K562 (cell line): ENCODE measurements at regions not wholly inside any gene's neighbourhood (a gene's known extent, or its start where the extent isn't known, plus 50 kb on each side); places are given as distances from the start of the nearest gene placed in this dataset.

ENCODE experiments used
- ATAC-seq: fragments of 200-7000 bp; cut with Tn5 transposase; 3 replicates; pipeline ENCODE4 v1.9.1; 2020; ENCODE audit warnings: moderate library complexity
- BruUV-seq: library from RNA; stranded (reverse); fragments of 400-500 nt; replicated peaks from 2 replicates; lab custom pipeline; 2021; lab: Mats Ljungman, UMichigan
- CTCF ChIA-PET: fragments of 300-600 bp; formaldehyde crosslinking; extraction: SDS; loops from one replicate; lab custom pipeline; 2021; ENCODE audit warnings: low intra/inter-chr PET ratio; lab: Yijun Ruan, JAX
- POLR2A ChIA-PET: fragments of 300-600, 350-650 bp; sonication (Branson Sonifier 250); formaldehyde crosslinking; extraction: SDS; loops from one replicate; lab custom pipeline; 2021; ENCODE audit warnings: antibody characterized with exemption, inconsistent platforms; lab: Yijun Ruan, JAX
- DNase-seq, 4 experiments: peaks; one replicate each; pipeline versions ENCODE4 v3.0.0 to v3.0.0-alpha.2; 2011 to 2018; ENCODE audit warnings: low spot score in 3 of 4, mixed read lengths in 3 of 4; ENCODE audit errors: extremely low read depth in 1 of 4
- FAIRE-seq: peaks from 2 replicates; lab custom pipeline; 2011; peaks lifted over from hg19 to GRCh38; lab: Jason Lieb, UNC
- H2AFZ ChIP-seq: 2 replicates; pipeline ENCODE4 v1.6.0; 2011; ENCODE audit warnings: low read depth, low read length, control low read depth, inconsistent platforms
- H3K27ac ChIP-seq: fragments of 200-600 bp; 3 replicates; pipeline ENCODE4 v1.8.0; 2011; ENCODE audit warnings: low read depth, mild to moderate bottlenecking, control low read depth, inconsistent platforms, low read length, moderate library complexity, mixed read lengths; ENCODE audit errors: extremely low read depth
- H3K27me3 ChIP-seq, 2 experiments: fragments of 300-600 bp in 1 of 2; 2 replicates in 1 of 2; 3 replicates in 1 of 2; pipeline versions ENCODE4 v1.6.0 to v1.8.0; 2011; ENCODE audit warnings: inconsistent platforms in 2 of 2, low read length in 2 of 2, mild to moderate bottlenecking in 1 of 2, mixed read lengths in 1 of 2, moderate library complexity in 1 of 2; ENCODE audit not compliant: control insufficient read depth in 2 of 2, insufficient read depth in 2 of 2
- H3K36me3 ChIP-seq: fragments of 300-600 bp; 3 replicates; pipeline ENCODE4 v1.8.0; 2011; ENCODE audit warnings: mild to moderate bottlenecking, low read length, inconsistent platforms; ENCODE audit not compliant: control insufficient read depth, insufficient read depth
- H3K4me1 ChIP-seq, 2 experiments: fragments of 200-600 bp in 1 of 2; replicated peaks in 1 of 2; 2 replicates in 1 of 2; 3 replicates in 1 of 2; pipeline versions ENCODE4 v1.5.1 to v1.8.0; 2011; ENCODE audit warnings: inconsistent platforms in 2 of 2, low read length in 2 of 2, mild to moderate bottlenecking in 1 of 2, mixed read lengths in 1 of 2, moderate library complexity in 1 of 2; ENCODE audit not compliant: control insufficient read depth in 2 of 2, insufficient read depth in 2 of 2
- H3K4me2 ChIP-seq: 2 replicates; pipeline ENCODE4 v1.6.1; 2011; ENCODE audit warnings: low read length, control low read depth, inconsistent platforms, mixed read lengths; ENCODE audit not compliant: insufficient read depth
- H3K4me3 ChIP-seq: fragments of 200-600 bp; sonication (generic), shearing (Covaris generic); 2 replicates; pipeline ENCODE4 v1.5.1; 2016; ENCODE audit warnings: control low read depth, inconsistent platforms
- H3K79me2 ChIP-seq: fragments of 200-600 bp; 3 replicates; pipeline ENCODE4 v1.8.0; 2011; ENCODE audit warnings: low read length, inconsistent platforms; ENCODE audit not compliant: control insufficient read depth, insufficient read depth
- H3K9ac ChIP-seq, 2 experiments: 2 replicates each; pipeline versions ENCODE4 v1.6.0 to v1.6.1; 2011; ENCODE audit warnings: low read depth in 2 of 2, low read length in 2 of 2, control low read depth in 1 of 2, inconsistent platforms in 1 of 2, mild to moderate bottlenecking in 1 of 2, mixed read lengths in 1 of 2; ENCODE audit not compliant: insufficient read depth in 1 of 2
- H3K9me1 ChIP-seq: one replicate; pipeline ENCODE4 v1.6.0; 2011; ENCODE audit warnings: inconsistent platforms, mild to moderate bottlenecking, low read length, moderate library complexity; ENCODE audit not compliant: control insufficient read depth, insufficient read depth
- H3K9me3 ChIP-seq: replicated peaks from 2 replicates; pipeline ENCODE4 v1.5.1; 2011; ENCODE audit warnings: low read depth, low read length, inconsistent platforms; ENCODE audit not compliant: control insufficient read depth, insufficient read depth
- H4K20me1 ChIP-seq: replicated peaks from 2 replicates; pipeline ENCODE4 v1.6.1; 2011; ENCODE audit warnings: low read length, inconsistent platforms, mixed read lengths; ENCODE audit not compliant: control insufficient read depth, insufficient read depth
- ATF1 ChIP-seq, 2 experiments: fragments of 450-650 bp in 1 of 2; IDR thresholded peaks; 2 replicates each; pipeline ENCODE4 v1.6.1; 2016; ENCODE audit warnings: missing compliant biosample characterization in 1 of 2, missing genetic modification characterization in 1 of 2
- BDP1 ChIP-seq: IDR thresholded peaks from 3 replicates; pipeline ENCODE4 v1.6.1; 2011; ENCODE audit not compliant: insufficient read length, insufficient read depth
- EGR1 ChIP-seq: fragments of 450-650 bp; conservative IDR thresholded peaks from 2 replicates; pipeline ENCODE4 v1.6.1; 2017; ENCODE audit warnings: mild to moderate bottlenecking
- GATA2 ChIP-seq: sonication (generic); formaldehyde crosslinking; IDR thresholded peaks from 2 replicates; pipeline ENCODE4 v1.4.0; 2020; ENCODE audit warnings: mild to moderate bottlenecking, missing genetic modification reagents
- GTF2B ChIP-seq: IDR thresholded peaks from 2 replicates; pipeline ENCODE4 v1.6.1; 2011; ENCODE audit not compliant: insufficient read length; ENCODE audit errors: extremely low read depth
- POU5F1 ChIP-seq: fragments of 150-350 bp; IDR thresholded peaks from 2 replicates; pipeline ENCODE4 v1.6.1; 2014; ENCODE audit warnings: borderline replicate concordance, low read length, low read depth, mild to moderate bottlenecking; ENCODE audit not compliant: partially characterized antibody
- SIN3A ChIP-seq, 2 experiments: fragments of 150-350 bp in 1 of 2; IDR thresholded peaks; 2 replicates each; pipeline ENCODE4 v1.6.1; 2011 to 2016; ENCODE audit warnings: borderline replicate concordance in 2 of 2, low read depth in 2 of 2, low read length in 2 of 2, mild to moderate bottlenecking in 2 of 2, moderate library complexity in 2 of 2; ENCODE audit not compliant: control insufficient read depth in 1 of 2
- ZNF140 ChIP-seq: fragments of 250-450 bp; sonication (Bioruptor Pico); IDR thresholded peaks from 2 replicates; pipeline ENCODE4 v1.8.0; 2021; ENCODE audit warnings: moderate library complexity, mild to moderate bottlenecking, inconsistent platforms
- WGBS: fragments of 100-300 bp; shearing (Covaris generic); methylation state at CpG from one replicate; pipeline ENCODE4 v1.1.6; 2016; ENCODE audit warnings: low coverage, mixed read lengths; ENCODE audit not compliant: insufficient coverage; ENCODE audit errors: missing lambda C conversion rate; 5-methylcytosine and 5-hydroxymethylcytosine counted together
- in situ Hi-C: fragments of 300-500 bp; cut with MboI; formaldehyde crosslinking; loops from 4 replicates; pipeline ENCODE4 v1.15.0; 2018; ENCODE audit warnings: inconsistent platforms, mixed read lengths
- intact Hi-C: fragments of 100-400 bp; cut with micrococcal nuclease; formaldehyde crosslinking; loops from 2 replicates; pipeline ENCODE4 v1.14.2; 2022

- 52% methylated on average over 6 of the region's 6 CpGs for WGBS
- in situ Hi-C loops (no loop called here), intact Hi-C loops (no loop called here)
- Histone ChIP-seq H3K9ac (no peak overlapping the region), H3K36me3 (no peaks in the 10 kb centered on the region), H3K4me1 (peaks cover 6 to 9% of the 10 kb centered on the region in 2 experiments), H3K4me2 (no peak overlapping the region), H3K9me1 (no peaks in the 10 kb centered on the region), H4K20me1 (no peaks in the 10 kb centered on the region), H3K4me3 (no peak overlapping the region), H3K27ac (no peak overlapping the region), H3K27me3 (no peaks in the 10 kb centered on the region), H3K9me3 (no peaks in the 10 kb centered on the region), H2AFZ (no peak overlapping the region), H3K79me2 (no peaks in the 10 kb centered on the region)
- BruUV-seq = no TSS peak
- DNase-seq (no peak), ATAC-seq (no peak), FAIRE-seq (no peak)
- POLR2A ChIA-PET = no interaction called here
- TF ChIP-seq GTF2B (no peak), EGR1 (no peak), SIN3A (IDR thresholded peaks at IDR 0.05; ENCODE audit: borderline replicate concordance in 2 of 2, control insufficient read depth in 1 of 2, low read depth in 2 of 2, low read length in 2 of 2) (no peak)
- CTCF ChIA-PET = no interaction called here
Measured at GRCh38 chr4:108352664-108353308, 184.1 kb upstream of the LEF1 start.

GRCh38 chr4:108351791-108352190 is 183.1 kb upstream of the LEF1 start:
- Histone ChIP-seq H2AFZ (no peak overlapping the region; the same call in 1 of the 2 replicates), H3K27ac (no peak overlapping the region), H3K9me3 (no peaks in the 10 kb centered on the region), H3K27me3 (no peaks in the 10 kb centered on the region), H3K4me3 (no peak overlapping the region), H3K4me2 (no peak overlapping the region), H3K4me1 (peaks cover 6 to 9% of the 10 kb centered on the region in 2 experiments), H3K9ac (no peak overlapping the region), H4K20me1 (no peaks in the 10 kb centered on the region), H3K36me3 (no peaks in the 10 kb centered on the region), H3K9me1 (no peaks in the 10 kb centered on the region), H3K79me2 (no peaks in the 10 kb centered on the region)
- BruUV-seq = no TSS peak
- TF ChIP-seq ZNF140 = no peak
- TF ChIP-seq GATA2 = no peak
- no peak for TF ChIP-seq POU5F1
- TF ChIP-seq BDP1 = no peak
- TF ChIP-seq ATF1 (CRISPR knock-in tag; IDR thresholded peaks at IDR 0.05) = no peak
- no peak for TF ChIP-seq ATF1 (tag; IDR thresholded peaks at IDR 0.05)
- intact Hi-C loops = no loop called here
- no peak for FAIRE-seq
- in situ Hi-C loops = no loop called here
- 5% methylated on average over 1 of the region's 1 CpG for WGBS
- CTCF ChIA-PET = no interaction called here
- DNase-seq = no peak
- ATAC-seq = no peak
- POLR2A ChIA-PET = interaction anchor here (0.7 kb wide), 1 partner anchor 8 kb away, joined by 3 read pairs; no protein-coding TSS in a partner anchor
